Mesodermal cell (in vitro differentiated cells): ENCODE measurements at regions not wholly inside any gene's neighbourhood (a gene's known extent, or its start where the extent isn't known, plus 50 kb on each side); places are given as distances from the start of the nearest gene placed in this dataset.
A peak's percentile ranks its signal among the peaks of the same experiment; 100 is the strongest.
"Not testable (repeated sequence)": the region's sequence is repeated elsewhere in the genome, so short reads cannot be mapped to it uniquely, and the experiment has no call there.

ENCODE experiments used
- H3K27ac ChIP-seq: 2 replicates; pipeline ENCODE4 v1.7.0; 2013; ENCODE audit warnings: mild to moderate bottlenecking, low read depth, low read length, moderate library complexity; ENCODE audit not compliant: severe bottlenecking
- H3K36me3 ChIP-seq: 2 replicates; pipeline ENCODE4 v1.7.1; 2013; ENCODE audit warnings: mild to moderate bottlenecking, low read length, moderate library complexity; ENCODE audit not compliant: control insufficient read depth, insufficient read depth
- H3K4me1 ChIP-seq: one replicate; pipeline ENCODE4 v1.7.1; 2013; ENCODE audit warnings: mild to moderate bottlenecking, low read length; ENCODE audit not compliant: insufficient read depth, control insufficient read depth, poor library complexity, severe bottlenecking
- H3K4me3 ChIP-seq: 2 replicates; pipeline ENCODE4 v1.7.0; 2013; ENCODE audit warnings: low read length, control low read depth, mild to moderate bottlenecking; ENCODE audit not compliant: insufficient read depth, poor library complexity, severe bottlenecking; ENCODE audit errors: extremely low read depth
- H3K9me3 ChIP-seq: 2 replicates; pipeline ENCODE4 v1.7.1; 2013; ENCODE audit warnings: mild to moderate bottlenecking, low read length, moderate library complexity; ENCODE audit not compliant: control insufficient read depth
- WGBS, 2 experiments: methylation state at CpG; one replicate each; pipeline ENCODE4 v1.1.5; 2013; ENCODE audit warnings: missing lambda C conversion rate in 2 of 2; ENCODE audit not compliant: insufficient coverage in 2 of 2; 5-methylcytosine and 5-hydroxymethylcytosine counted together

- H3K4me3 ChIP-seq: no peak overlapping the region
- H3K4me1 ChIP-seq: no peaks in the 10 kb centered on the region
- no peaks in the 10 kb centered on the region for H3K36me3 ChIP-seq
- no peaks in the 10 kb centered on the region for H3K9me3 ChIP-seq
- WGBS, 2 experiments: 79 to 84% methylated on average over 4 to 5 of the region's 5 CpGs
- H3K27ac ChIP-seq: no peak overlapping the region
Observed at GRCh38 chr20:54806462-54806861, 331.1 kb downstream of the DOK5 start.

- H3K4me1 ChIP-seq: no peaks in the 10 kb centered on the region
- H3K4me3 ChIP-seq: no peak overlapping the region
- 81 to 90% methylated on average over 10 to 13 of the region's 13 CpGs for WGBS, 2 experiments
- no peak overlapping the region for H3K27ac ChIP-seq
- H3K9me3 ChIP-seq: peaks cover 8% of the 10 kb centered on the region
- H3K36me3 ChIP-seq: no peaks in the 10 kb centered on the region
Observed at GRCh38 chr20:54794874-54795273, 319.5 kb downstream of the DOK5 start.

GRCh38 chr20:54794110-54794509 lies 318.7 kb downstream of the DOK5 start:
- 77 to 86% methylated on average over 3 to 6 of the region's 6 CpGs for WGBS, 2 experiments
- no peak overlapping the region for H3K4me3 ChIP-seq
- no peaks in the 10 kb centered on the region for H3K4me1 ChIP-seq

GRCh38 chr20:54793291-54793992 lies 318.0 kb downstream of the DOK5 start:
- 91 to 93% methylated on average over 5 to 6 of the region's 9 CpGs for WGBS, 2 experiments
- Histone ChIP-seq H3K4me3 (no peak overlapping the region), H3K27ac (no peak overlapping the region)

More at GRCh38 chr20:54794110-54794509, 318.7 kb downstream of the DOK5 start:
- H3K27ac ChIP-seq: no peak overlapping the region
- peaks cover 8% of the 10 kb centered on the region for H3K9me3 ChIP-seq
- no peaks in the 10 kb centered on the region for H3K36me3 ChIP-seq

GRCh38 chr20:54792688-54793087 lies 317.3 kb downstream of the DOK5 start:
- no peak overlapping the region for H3K4me3 ChIP-seq
- H3K9me3 ChIP-seq: peaks cover 14% of the 10 kb centered on the region
- no peak overlapping the region for H3K27ac ChIP-seq
- no peaks in the 10 kb centered on the region for H3K4me1 ChIP-seq
- WGBS, 2 experiments: no CpG with 5 or more reads among the region's 2 CpGs
- H3K36me3 ChIP-seq: no peaks in the 10 kb centered on the region

More at GRCh38 chr20:54793291-54793992, 318.0 kb downstream of the DOK5 start:
- H3K9me3 ChIP-seq: peaks cover 11% of the 10 kb centered on the region
- H3K4me1 ChIP-seq: no peaks in the 10 kb centered on the region
- no peaks in the 10 kb centered on the region for H3K36me3 ChIP-seq

GRCh38 chr20:54788260-54788659 lies 312.9 kb downstream of the DOK5 start:
- H3K4me3 ChIP-seq, H3K9me3 ChIP-seq, H3K4me1 ChIP-seq, H3K27ac ChIP-seq, H3K36me3 ChIP-seq: not testable (repeated sequence)
- WGBS, 2 experiments: 64 to 100% methylated on average over 3 of the region's 4 CpGs

GRCh38 chr20:54782758-54783157 lies 307.4 kb downstream of the DOK5 start:
- H3K9me3 ChIP-seq, H3K27ac ChIP-seq, H3K4me1 ChIP-seq, H3K36me3 ChIP-seq, H3K4me3 ChIP-seq: not testable (repeated sequence)
- 93% methylated on average over 3 of the region's 9 CpGs; no CpG with 5 or more reads in 1 of the 2 experiments for WGBS, 2 experiments

GRCh38 chr20:54774426-54774825 lies 299.0 kb downstream of the DOK5 start:
- no peak overlapping the region for H3K4me3 ChIP-seq
- no peaks in the 10 kb centered on the region for H3K4me1 ChIP-seq
- H3K27ac ChIP-seq: peak overlapping the region; percentile 36
- peaks cover 9% of the 10 kb centered on the region for H3K9me3 ChIP-seq
- no peaks in the 10 kb centered on the region for H3K36me3 ChIP-seq
- 71 to 79% methylated on average over 3 of the region's 5 CpGs for WGBS, 2 experiments

GRCh38 chr20:54773643-54774000 lies 298.2 kb downstream of the DOK5 start:
- Histone ChIP-seq H3K4me3 (no peak overlapping the region), H3K9me3 (peaks cover 8% of the 10 kb centered on the region), H3K4me1 (no peaks in the 10 kb centered on the region), H3K36me3 (no peaks in the 10 kb centered on the region), H3K27ac (no peak overlapping the region)
- WGBS, 2 experiments: 80 to 94% methylated on average over 7 of the region's 8 CpGs

- no CpG with 5 or more reads among the region's 4 CpGs for WGBS, 2 experiments
- H3K9me3 ChIP-seq: peaks cover 6% of the 10 kb centered on the region
- no peak overlapping the region for H3K27ac ChIP-seq
- no peaks in the 10 kb centered on the region for H3K36me3 ChIP-seq
- H3K4me3 ChIP-seq: no peak overlapping the region
- no peaks in the 10 kb centered on the region for H3K4me1 ChIP-seq
Observed at GRCh38 chr20:54772893-54773642, 297.7 kb downstream of the DOK5 start.

- no peak overlapping the region for H3K4me3 ChIP-seq
- no peaks in the 10 kb centered on the region for H3K36me3 ChIP-seq
- WGBS, 2 experiments: no CpG with 5 or more reads among the region's 2 CpGs
- H3K9me3 ChIP-seq: no peaks in the 10 kb centered on the region
- no peaks in the 10 kb centered on the region for H3K4me1 ChIP-seq
- H3K27ac ChIP-seq: no peak overlapping the region
Observed at GRCh38 chr20:54766483-54766882, 291.1 kb downstream of the DOK5 start.
